Smooth muscle cell (in vitro differentiated cells): ENCODE measurements at regions not wholly inside any gene's neighbourhood (a gene's known extent, or its start where the extent isn't known, plus 50 kb on each side); places are given as distances from the start of the nearest gene placed in this dataset.

ENCODE experiments used
- DNase-seq: peaks from one replicate; lab custom pipeline; 2025; ENCODE audit not compliant: unreplicated experiment; lab: John Stamatoyannopoulos, UW
- H2AFZ ChIP-seq: fragments of 200-600 bp; sonication (generic); 2 replicates; pipeline ENCODE4 v1.6.0; 2016; ENCODE audit warnings: antibody characterized with exemption, low read depth, mild to moderate bottlenecking
- H3F3A ChIP-seq: fragments of 200-600 bp; sonication (generic); 2 replicates; pipeline ENCODE4 v1.6.0; 2017; ENCODE audit warnings: antibody characterized with exemption, low read depth
- H3K27ac ChIP-seq: fragments of 200-600 bp; sonication (generic); 2 replicates; pipeline ENCODE4 v1.5.1; 2016; ENCODE audit warnings: low read depth, mild to moderate bottlenecking
- H3K27me3 ChIP-seq: fragments of 200-600 bp; sonication (generic); 2 replicates; pipeline ENCODE4 v1.6.1; 2016; ENCODE audit warnings: low read depth, mild to moderate bottlenecking
- H3K36me3 ChIP-seq: fragments of 200-600 bp; sonication (generic); 2 replicates; pipeline ENCODE4 v1.5.1; 2016; ENCODE audit warnings: low read depth
- H3K4me1 ChIP-seq: fragments of 200-600 bp; sonication (generic); 2 replicates; pipeline ENCODE4 v1.5.1; 2016; ENCODE audit warnings: low read depth
- H3K4me2 ChIP-seq: fragments of 200-600 bp; sonication (generic); 2 replicates; pipeline ENCODE4 v1.6.0; 2016; ENCODE audit warnings: mild to moderate bottlenecking
- H3K4me3 ChIP-seq: fragments of 200-600 bp; sonication (generic); 2 replicates; pipeline ENCODE4 v1.5.1; 2016; ENCODE audit warnings: mild to moderate bottlenecking
- H3K79me2 ChIP-seq: fragments of 200-600 bp; sonication (generic); 2 replicates; pipeline ENCODE4 v1.6.0; 2016; ENCODE audit warnings: low read depth, mild to moderate bottlenecking
- H3K9ac ChIP-seq: fragments of 200-600 bp; sonication (generic); 2 replicates; pipeline ENCODE4 v1.6.0; 2016; ENCODE audit warnings: low read depth
- H3K9me3 ChIP-seq: fragments of 200-600 bp; sonication (generic); replicated peaks from 2 replicates; pipeline ENCODE4 v1.5.1; 2016; ENCODE audit warnings: low read depth
- H4K20me1 ChIP-seq: fragments of 200-600 bp; sonication (generic); 2 replicates; pipeline ENCODE4 v1.6.0; 2016; ENCODE audit warnings: low read depth
- CTCF ChIP-seq: fragments of 200-600 bp; sonication (generic); IDR thresholded peaks from 2 replicates; pipeline ENCODE4 v1.5.1; 2017; ENCODE audit warnings: borderline replicate concordance, mild to moderate bottlenecking, antibody characterized with exemption; ENCODE audit not compliant: insufficient read depth, poor library complexity, severe bottlenecking
- WGBS: methylation state at CpG from one replicate; pipeline ENCODE4 v1.1.7; 2016; ENCODE audit warnings: low lambda C conversion rate; 5-methylcytosine and 5-hydroxymethylcytosine counted together

DNA sequence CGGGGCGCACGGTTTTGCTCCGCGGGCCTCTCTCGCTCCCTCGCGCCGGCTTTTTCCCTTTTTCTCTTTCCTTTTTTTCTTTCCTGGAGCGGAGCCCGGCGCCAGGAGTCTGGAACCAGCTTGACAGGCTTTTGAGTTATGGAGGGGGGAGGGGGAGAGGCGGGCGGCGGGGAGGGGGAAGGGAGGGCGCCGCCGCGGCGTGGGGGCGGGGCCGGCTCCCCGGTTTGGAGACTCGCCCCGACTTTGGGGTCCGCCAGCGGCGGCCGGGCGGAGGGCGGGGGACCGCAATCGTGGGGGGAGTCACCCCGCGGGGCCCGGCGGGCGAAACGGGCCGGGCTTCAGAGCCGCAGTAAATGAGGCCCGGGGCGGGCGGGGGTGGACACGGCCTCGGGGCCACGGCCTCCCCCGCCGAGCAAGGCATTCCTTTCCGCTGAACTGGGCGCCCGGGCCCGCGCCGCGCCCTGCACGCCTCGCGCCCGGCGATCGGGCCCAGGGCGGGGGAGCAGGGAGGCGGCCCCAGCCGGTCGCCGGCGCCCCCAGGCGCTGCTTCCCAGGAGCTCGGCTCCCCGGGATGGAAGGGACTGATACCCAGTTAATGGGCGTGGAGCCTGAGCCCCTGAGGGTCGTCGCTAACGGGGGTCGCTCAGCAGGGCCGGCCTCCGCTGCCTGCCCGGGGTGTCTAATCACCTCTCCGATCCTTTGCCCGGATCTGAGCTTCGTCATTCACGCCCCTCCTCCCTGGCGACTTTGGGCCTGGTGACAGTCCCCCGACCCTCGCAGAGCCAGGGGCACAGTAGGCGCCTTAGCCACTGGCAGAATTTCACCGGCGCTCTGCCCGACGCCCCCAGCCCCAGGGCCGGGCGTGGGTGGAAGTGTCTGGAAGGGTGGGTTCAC, 138.1 kb downstream of the C9orf50 start:
- Histone ChIP-seq H3K27me3 (no peaks in the 10 kb centered on the region), H4K20me1 (no peaks in the 10 kb centered on the region), H3K27ac (peak overlapping the region; percentile 100), H3F3A (peaks cover 63% of the 10 kb centered on the region), H3K4me2 (peak overlapping the region; percentile 97), H3K4me3 (peak overlapping the region; percentile 54), H3K9ac (peak overlapping the region; percentile 96), H3K4me1 (peaks cover 44% of the 10 kb centered on the region), H2AFZ (no peak overlapping the region), H3K36me3 (no peaks in the 10 kb centered on the region), H3K79me2 (peaks cover 8% of the 10 kb centered on the region), H3K9me3 (no peaks in the 10 kb centered on the region)
- DNase-seq: peak; percentile 85
- WGBS: under 1% methylated on average over 45 of the region's 93 CpGs
- no peak for TF ChIP-seq CTCF

DNA sequence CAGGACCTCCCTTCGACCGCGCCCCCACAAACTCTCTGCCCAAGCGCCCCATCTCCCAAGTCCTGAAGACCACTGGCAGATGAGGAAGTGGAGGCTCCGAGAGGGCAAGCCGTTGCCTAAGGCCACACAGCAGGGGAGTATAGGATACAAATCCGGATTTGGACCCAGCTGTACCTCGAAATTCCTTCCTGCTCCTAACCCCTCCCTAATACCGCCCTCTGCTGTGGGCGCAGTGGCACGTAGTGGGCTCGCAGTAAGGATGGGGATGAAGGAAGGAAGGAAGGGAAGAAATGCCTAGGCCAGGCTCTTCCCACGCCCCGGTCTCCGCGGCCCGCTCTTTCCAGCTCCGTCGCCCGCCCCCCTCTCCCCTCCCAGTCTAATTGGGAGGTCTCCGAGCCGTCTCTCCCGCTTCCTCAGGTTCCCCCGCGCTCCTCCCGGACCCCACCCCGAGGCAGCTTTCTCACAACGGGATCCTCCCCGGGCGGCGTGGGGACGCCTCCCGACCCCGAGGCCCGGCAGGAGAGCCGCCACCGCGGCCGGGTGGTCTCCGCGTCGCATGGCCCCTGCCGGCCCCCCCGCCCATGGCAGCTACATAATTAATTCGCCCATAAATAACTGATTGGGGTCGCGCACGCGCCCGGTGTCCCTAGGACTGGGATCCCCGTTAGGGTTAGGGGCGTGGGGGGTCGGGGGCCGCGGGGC, 138.9 kb downstream of the C9orf50 start:
- Histone ChIP-seq H3K4me1 (peaks cover 39% of the 10 kb centered on the region), H2AFZ (no peak overlapping the region), H4K20me1 (no peaks in the 10 kb centered on the region), H3K9ac (peak overlapping the region; percentile 96), H3K27me3 (no peaks in the 10 kb centered on the region), H3K9me3 (no peaks in the 10 kb centered on the region), H3K36me3 (no peaks in the 10 kb centered on the region), H3K79me2 (peaks cover 8% of the 10 kb centered on the region), H3K27ac (peak overlapping the region; percentile 100), H3K4me3 (peak overlapping the region; percentile 54), H3K4me2 (peak overlapping the region; percentile 97), H3F3A (peaks cover 55% of the 10 kb centered on the region)
- no peak for TF ChIP-seq CTCF
- WGBS: 15% methylated on average over 37 of the region's 55 CpGs
- DNase-seq: no peak

DNA sequence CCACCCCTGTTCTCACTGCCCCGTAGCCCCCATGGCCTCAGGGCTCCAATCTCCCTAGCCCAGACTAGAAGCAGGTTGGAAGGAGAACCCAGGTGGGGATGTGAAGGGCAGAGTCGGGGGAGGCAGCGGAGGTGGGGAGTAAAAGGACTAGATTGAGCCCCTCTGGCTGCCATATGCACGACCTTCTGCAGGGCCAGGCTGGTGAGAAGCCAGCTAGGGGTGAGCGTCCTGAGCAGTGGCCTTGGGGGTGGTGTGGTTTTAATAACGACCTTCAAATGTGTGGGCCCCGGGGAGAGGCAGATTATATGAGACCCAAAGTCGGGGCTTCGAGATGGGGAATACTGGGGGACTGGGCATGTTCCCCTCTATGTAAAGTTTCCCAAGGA, 139.5 kb downstream of the C9orf50 start:
- Histone ChIP-seq H3K4me3 (no peak overlapping the region), H3K9me3 (no peaks in the 10 kb centered on the region), H3K9ac (peak overlapping the region; percentile 96), H3F3A (peaks cover 51% of the 10 kb centered on the region), H3K36me3 (no peaks in the 10 kb centered on the region), H3K27ac (peak overlapping the region; percentile 100), H3K4me1 (peaks cover 34% of the 10 kb centered on the region), H2AFZ (no peak overlapping the region), H3K4me2 (peak overlapping the region; percentile 97), H4K20me1 (no peaks in the 10 kb centered on the region), H3K79me2 (peaks cover 8% of the 10 kb centered on the region), H3K27me3 (no peaks in the 10 kb centered on the region)
- TF ChIP-seq CTCF: no peak
- no peak for DNase-seq
- WGBS: 80% methylated on average over 9 of the region's 9 CpGs
